ENCODE measurements at regions not wholly inside any gene's neighbourhood (a gene's known extent, or its start where the extent isn't known, plus 50 kb on each side); places are given as distances from the start of the nearest gene placed in this dataset.

- no peak overlapping the region for H3K27ac ChIP-seq (ENCODE audit: extremely low read length, insufficient read depth, low read length)
- CTCF ChIA-PET (ENCODE audit: low intra/inter-chr PET ratio, low total read pairs) = no interaction called here
- POLR2A ChIA-PET = no interaction called here
- H3K4me1 ChIP-seq (ENCODE audit: insufficient read depth, low read length) = no peaks in the 10 kb centered on the region
- H3K4me2 ChIP-seq (ENCODE audit: low read depth, low read length) = no peak overlapping the region
- no peak for TF ChIP-seq MEIS1 (CRISPR knock-in tag; IDR thresholded peaks at IDR 0.05; ENCODE audit: borderline replicate concordance)
- TF ChIP-seq ZKSCAN5 (CRISPR knock-in tag; IDR thresholded peaks at IDR 0.05) = no peak
- no peaks in the 10 kb centered on the region for H3K36me3 ChIP-seq (replicated peaks in 1 of 2; ENCODE audit: control insufficient read depth in 1 of 2, insufficient read depth in 2 of 2, low read length in 2 of 2)
- no peak overlapping the region for H2AFZ ChIP-seq (ENCODE audit: low read length)
- H3K79me2 ChIP-seq (ENCODE audit: insufficient read depth, low read length) = no peaks in the 10 kb centered on the region
- intact Hi-C loops (cut with micrococcal nuclease; ENCODE audit: unreplicated experiment) = no loop called here
- H4K20me1 ChIP-seq (ENCODE audit: insufficient read depth, low read length) = no peaks in the 10 kb centered on the region
- no peaks in the 10 kb centered on the region for H3K27me3 ChIP-seq (ENCODE audit: control insufficient read depth in 1 of 2, insufficient read depth in 2 of 2, low read length in 2 of 2)
- H3K4me3 ChIP-seq (replicated peaks in 1 of 3; ENCODE audit: insufficient read depth in 1 of 3, low read depth in 2 of 3, low read length in 3 of 3) = no peak overlapping the region
- in situ Hi-C loops (cut with HindIII; ENCODE audit: extremely low pct_ligation_motif_present, low pct_unique_long_range_greater_than_20kb) = no loop called here
- ATAC-seq (no peak), DNase-seq (ENCODE audit: low spot score) (no peak), FAIRE-seq (no peak)
- no peaks in the 10 kb centered on the region for H3K9me3 ChIP-seq (ENCODE audit: low read length)
- no TSS peak for BruUV-seq (replicated peaks)
- no peak overlapping the region for H3K9ac ChIP-seq (ENCODE audit: insufficient read depth, low read depth, low read length)
Observed at GRCh38 chr2:223283771-223284170, 231.8 kb downstream of the KCNE4 start.

DNA sequence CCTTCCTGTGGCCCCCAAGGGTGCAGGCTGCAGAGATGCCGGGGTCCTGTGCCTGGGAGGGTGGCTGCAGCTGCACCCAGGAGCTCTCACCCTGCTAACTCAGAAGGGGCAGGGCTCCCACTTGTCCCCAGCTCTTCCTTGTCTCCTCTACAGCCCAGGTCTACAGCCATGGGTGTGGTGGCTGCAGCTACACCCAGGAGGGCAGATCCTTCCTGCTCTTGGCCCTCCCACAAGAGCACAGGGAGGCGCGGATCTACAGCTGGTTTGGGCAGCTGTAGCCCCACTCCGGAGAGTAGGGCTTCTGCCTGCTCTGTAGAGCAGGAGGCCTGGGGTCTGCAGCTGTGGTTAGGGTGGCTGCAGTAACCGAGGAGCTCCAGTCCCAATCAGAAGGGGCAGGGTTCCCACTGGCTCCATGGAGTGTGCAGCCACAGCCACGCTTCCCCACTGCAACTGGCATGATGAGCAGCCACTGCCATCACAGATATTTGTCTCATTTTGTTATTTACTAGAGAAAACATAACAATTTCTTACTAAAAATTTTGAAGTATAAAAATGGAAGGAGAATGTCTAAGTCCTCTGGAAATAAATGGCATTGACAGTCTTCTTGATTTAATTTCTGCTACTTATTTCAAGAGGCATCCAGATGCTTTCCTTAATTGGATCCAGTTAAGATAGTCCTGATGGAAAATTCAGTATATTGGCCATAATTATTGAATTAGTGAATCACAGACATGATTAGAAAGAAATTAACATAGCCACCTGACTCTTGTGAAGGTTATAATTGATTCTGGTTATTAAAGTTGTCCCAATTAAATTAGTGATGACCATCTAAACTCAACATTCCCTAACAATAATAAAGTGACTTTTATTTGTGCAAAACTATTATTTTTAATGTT lies 233.6 kb downstream of the KCNE4 start:
- no peaks in the 10 kb centered on the region for H3K9me3 ChIP-seq (ENCODE audit: low read length)
- H3K4me3 ChIP-seq (replicated peaks in 1 of 3; ENCODE audit: insufficient read depth in 1 of 3, low read depth in 2 of 3, low read length in 3 of 3) = no peak overlapping the region
- peak; percentile 35; the same call in 2 of the 3 replicates for ATAC-seq
- no TSS peak for BruUV-seq (replicated peaks)
- no peaks in the 10 kb centered on the region for H3K79me2 ChIP-seq (ENCODE audit: insufficient read depth, low read length)
- H3K4me1 ChIP-seq (ENCODE audit: insufficient read depth, low read length) = no peaks in the 10 kb centered on the region
- in situ Hi-C loops (cut with HindIII; ENCODE audit: extremely low pct_ligation_motif_present, low pct_unique_long_range_greater_than_20kb) (no loop called here), intact Hi-C loops (cut with micrococcal nuclease; ENCODE audit: unreplicated experiment) (no loop called here)
- ChIA-PET POLR2A (no interaction called here), CTCF (ENCODE audit: low intra/inter-chr PET ratio, low total read pairs) (no interaction called here)
- no peaks in the 10 kb centered on the region for H3K27me3 ChIP-seq (ENCODE audit: control insufficient read depth in 1 of 2, insufficient read depth in 2 of 2, low read length in 2 of 2)
- DNase-seq (ENCODE audit: low spot score) = no peak
- no peaks in the 10 kb centered on the region for H4K20me1 ChIP-seq (ENCODE audit: insufficient read depth, low read length)
- no peak for FAIRE-seq
- H3K27ac ChIP-seq (ENCODE audit: extremely low read length, insufficient read depth, low read length) = no peak overlapping the region
- 2% methylated on average over 6 of the region's 6 CpGs for WGBS (ENCODE audit: low lambda C conversion rate)
- H3K9ac ChIP-seq (ENCODE audit: insufficient read depth, low read depth, low read length) = no peak overlapping the region
- no peak overlapping the region for H2AFZ ChIP-seq (ENCODE audit: low read length)
- H3K36me3 ChIP-seq (replicated peaks in 1 of 2; ENCODE audit: control insufficient read depth in 1 of 2, insufficient read depth in 2 of 2, low read length in 2 of 2) = no peaks in the 10 kb centered on the region
- H3K4me2 ChIP-seq (ENCODE audit: low read depth, low read length) = no peak overlapping the region
- TF ChIP-seq ARNTL (CRISPR knock-in tag; IDR thresholded peaks at IDR 0.05) (no peak), PHF8 (CRISPR knock-in tag; IDR thresholded peaks at IDR 0.05) (no peak), ZNF446 (CRISPR knock-in tag; IDR thresholded peaks at IDR 0.05) (no peak), ATM (IDR thresholded peaks at IDR 0.05; ENCODE audit: borderline replicate concordance) (no peak), ZNF850 (CRISPR knock-in tag; conservative IDR thresholded peaks at IDR 0.05) (no peak), ZNF431 (CRISPR knock-in tag; IDR thresholded peaks at IDR 0.05; ENCODE audit: borderline replicate concordance, low read depth) (no peak), CBFB (CRISPR knock-in tag; IDR thresholded peaks at IDR 0.05) (no peak), RXRA (CRISPR knock-in tag; IDR thresholded peaks at IDR 0.05) (no peak), PAXIP1 (CRISPR knock-in tag; conservative IDR thresholded peaks at IDR 0.05) (no peak), ZSCAN21 (CRISPR knock-in tag; IDR thresholded peaks at IDR 0.05; ENCODE audit: borderline replicate concordance) (no peak), NRL (CRISPR knock-in tag; IDR thresholded peaks at IDR 0.05; ENCODE audit: borderline replicate concordance) (no peak), HOXA5 (CRISPR knock-in tag; IDR thresholded peaks at IDR 0.05) (no peak)
- TF ChIP-seq, protein P1, sequence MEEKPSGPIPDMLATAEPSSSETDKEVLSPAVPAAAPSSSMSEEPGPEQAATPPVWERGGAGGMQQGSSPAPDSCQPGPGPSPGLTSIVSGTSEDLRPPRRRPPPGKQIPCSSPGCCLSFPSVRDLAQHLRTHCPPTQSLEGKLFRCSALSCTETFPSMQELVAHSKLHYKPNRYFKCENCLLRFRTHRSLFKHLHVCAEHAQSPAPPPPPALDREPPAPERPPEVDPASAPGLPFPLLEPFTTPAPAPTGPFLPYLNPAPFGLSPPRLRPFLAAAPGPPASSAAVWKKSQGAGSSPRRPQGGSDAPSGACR (CRISPR knock-in tag; IDR thresholded peaks at IDR 0.05) = no peak

Measured in HepG2 (cell line).